HG03442 (cell line): ENCODE measurements at regions not wholly inside any gene's neighbourhood (a gene's known extent, or its start where the extent isn't known, plus 50 kb on each side); places are given as distances from the start of the nearest gene placed in this dataset.
"Not testable (repeated sequence)": the region's sequence is repeated elsewhere in the genome, so short reads cannot be mapped to it uniquely, and the experiment has no call there.

Experiments
- ATAC-seq: cut with Tn5 transposase; IDR thresholded peaks from one replicate; pipeline ENCODE4 v1.9.1; 2021; ENCODE audit warnings: mild to moderate bottlenecking, moderate library complexity; ENCODE audit not compliant: unreplicated experiment

DNA sequence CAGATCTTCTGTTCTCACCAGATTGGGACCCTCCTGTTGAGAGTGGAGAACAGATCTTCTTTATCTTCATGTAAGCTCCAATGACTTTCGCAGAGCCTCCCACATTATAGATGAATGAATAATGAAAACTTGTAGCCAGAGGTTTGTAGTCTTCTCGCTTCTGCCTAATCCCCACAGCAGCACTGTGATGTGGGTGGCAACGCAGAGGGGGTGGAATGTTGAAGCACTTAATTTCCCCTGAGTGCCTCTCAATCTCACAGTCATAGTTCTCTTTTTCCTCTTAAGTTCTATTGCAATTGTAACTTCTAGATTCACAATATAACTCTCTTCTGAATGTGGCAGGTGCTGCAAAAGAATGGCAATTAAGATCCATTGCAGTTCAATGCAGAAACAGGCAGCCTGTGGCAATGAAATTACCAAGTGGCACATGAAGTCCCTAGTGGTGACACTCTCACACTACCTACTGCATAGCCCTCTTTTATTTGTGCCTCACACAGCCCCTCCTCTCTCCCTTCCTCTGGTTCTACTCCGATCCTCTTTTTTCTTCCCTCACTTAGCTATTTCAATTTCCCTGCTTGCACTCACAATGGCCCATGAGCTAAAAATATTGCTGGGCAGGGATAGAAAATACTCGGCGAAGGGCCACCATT is 281.9 kb downstream of the UBE3D start:
- ATAC-seq: peak; percentile 58

DNA sequence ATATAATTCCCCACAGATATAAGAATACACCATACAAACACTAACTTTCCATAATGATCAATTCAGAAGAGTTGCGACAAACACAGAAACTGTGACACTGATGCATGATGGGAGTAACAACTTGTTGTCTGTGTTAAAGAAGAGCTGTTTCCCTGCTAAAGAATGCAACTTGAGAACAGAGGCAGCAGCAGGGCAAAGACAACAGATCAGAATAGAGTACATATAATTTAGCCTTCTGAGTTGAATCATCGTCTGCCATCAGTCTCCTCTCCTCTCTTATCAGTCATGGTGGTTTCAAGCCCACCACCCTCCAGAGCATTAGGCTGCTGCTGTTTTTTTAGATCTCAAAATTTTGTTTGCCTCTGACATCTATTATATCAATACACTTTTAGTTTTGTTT is 280.4 kb downstream of the UBE3D start:
- ATAC-seq: no peak

DNA sequence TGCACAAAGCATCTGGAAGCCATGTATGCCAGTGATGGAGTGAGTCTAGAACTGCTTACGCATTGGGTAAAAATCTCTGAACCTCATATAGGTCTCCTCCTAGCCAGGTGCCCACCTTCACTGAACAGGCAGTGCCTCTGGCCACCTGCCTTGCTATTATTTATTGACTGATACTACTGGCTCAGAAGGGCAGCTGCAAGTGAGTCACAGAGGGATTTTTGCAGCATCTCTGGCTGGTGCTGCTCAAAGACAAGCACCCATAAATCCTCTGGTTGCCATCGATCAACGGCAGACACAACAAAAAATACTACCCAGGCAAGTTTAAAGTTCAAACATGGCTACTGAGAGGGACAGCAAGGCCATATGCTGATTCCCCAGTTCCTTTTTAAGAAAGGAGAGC is 279.4 kb downstream of the UBE3D start:
- no peak for ATAC-seq

DNA sequence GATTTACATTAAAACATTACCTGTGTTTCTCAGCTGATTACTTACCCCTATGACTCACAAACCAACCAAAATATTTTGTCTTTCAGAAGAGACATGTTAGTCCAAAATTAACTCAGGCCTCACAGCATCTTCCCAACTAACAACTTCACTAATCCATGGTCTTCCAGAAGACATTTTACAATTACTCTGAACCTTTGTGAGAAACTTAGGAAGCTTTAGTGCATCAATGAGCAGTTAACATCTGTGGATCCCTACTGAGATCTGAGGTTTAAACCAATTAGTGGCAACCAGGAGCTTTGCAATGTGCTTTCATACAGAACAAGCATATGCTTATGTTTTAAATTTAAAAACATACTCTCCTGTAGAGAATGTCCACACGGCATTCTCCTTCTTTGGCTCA is 269.7 kb downstream of the UBE3D start:
- no peak for ATAC-seq

DNA sequence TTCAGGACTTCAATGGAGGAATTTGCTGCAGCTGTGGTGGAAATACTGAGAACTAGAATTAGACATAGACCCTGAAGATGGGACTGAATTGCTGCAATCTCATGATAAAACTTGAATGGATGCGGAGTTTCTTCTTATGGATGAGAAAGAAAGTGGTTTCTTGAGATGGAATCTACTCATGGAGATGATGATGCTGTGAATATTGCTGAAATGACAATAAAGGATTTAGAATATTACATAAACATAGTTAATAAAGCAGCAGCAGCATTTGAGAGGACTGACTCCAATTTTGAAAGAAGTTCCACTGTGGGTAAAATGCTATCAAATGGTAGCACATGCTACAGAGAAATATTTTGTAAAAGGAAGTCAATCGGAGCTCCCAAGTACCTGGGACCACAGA is 264.6 kb downstream of the UBE3D start:
- no peak for ATAC-seq

DNA sequence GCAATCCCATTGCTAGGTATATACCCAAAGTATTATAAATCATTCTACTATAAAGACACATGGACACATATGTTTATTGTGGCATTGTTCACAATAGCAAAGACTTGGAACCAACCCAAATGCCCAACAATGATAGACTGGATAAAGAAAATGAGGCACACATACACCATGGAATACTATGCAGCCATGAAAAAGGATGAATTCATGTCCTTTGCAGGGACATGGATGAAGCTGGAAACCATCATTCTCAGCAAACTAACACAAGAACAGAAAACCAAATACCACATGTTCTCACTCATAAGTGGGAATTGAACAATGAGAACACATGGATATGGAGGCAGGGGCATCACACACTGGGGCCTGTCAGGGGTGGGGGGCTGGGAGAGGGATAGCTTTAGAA is 249.4 kb downstream of the UBE3D start:
- ATAC-seq: not testable (repeated sequence)

DNA sequence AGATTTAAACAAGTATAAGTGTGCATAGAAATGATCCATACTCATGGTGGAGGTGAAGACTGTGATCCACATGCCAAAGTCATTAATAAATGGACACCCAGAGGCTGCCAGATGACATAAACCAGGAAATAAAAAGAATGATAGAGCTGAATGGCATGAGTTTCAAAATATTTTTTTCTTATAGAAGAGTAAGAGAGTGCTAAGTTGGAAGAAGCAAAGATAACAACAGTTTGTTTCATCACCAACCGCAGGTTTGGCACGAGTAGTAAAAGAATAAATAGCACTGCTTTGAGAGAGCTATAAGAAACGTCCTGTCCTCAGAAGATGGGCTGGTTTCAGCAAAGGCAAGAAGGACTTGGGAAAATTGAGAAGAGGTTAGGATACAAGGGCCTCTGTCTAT is 246.9 kb downstream of the UBE3D start:
- no peak for ATAC-seq

DNA sequence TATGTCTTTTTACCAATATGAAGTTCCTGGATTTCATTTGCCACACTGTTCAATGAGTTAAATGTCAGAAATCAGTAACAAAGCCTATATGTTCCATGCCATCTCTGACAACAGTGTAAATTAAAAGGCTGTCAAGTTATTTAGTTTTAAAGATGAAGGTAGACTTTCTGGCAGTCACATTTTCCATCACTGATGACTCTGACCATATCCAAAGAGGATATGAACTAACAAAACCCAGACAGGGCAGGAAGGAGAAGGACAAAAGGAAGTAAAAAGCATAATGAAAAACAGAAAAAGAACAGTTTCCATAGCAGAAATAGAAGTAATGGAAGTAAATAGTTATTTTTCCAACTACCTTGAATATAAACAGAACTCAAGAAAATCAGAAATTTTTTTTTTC is 242.3 kb downstream of the UBE3D start:
- ATAC-seq: no peak

DNA sequence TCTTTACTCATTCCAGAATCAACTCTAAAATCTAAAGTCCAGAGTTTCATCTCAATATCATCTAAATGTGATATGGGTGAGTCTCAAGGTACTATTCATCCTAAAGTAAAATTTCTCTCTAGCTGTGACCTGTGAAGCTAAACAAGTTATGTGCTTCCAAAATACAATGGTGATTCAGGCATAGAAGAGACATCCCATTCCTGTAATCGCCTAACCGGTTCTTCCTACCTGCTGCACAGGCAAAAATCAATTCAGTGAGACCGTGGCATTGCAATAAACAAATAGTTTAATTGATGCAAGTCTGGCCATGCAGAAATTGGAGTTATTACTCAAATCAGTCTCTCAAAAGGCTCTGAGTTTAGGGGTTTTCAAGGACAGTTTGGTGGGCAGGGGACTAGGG is 232.8 kb downstream of the UBE3D start:
- no peak for ATAC-seq

DNA sequence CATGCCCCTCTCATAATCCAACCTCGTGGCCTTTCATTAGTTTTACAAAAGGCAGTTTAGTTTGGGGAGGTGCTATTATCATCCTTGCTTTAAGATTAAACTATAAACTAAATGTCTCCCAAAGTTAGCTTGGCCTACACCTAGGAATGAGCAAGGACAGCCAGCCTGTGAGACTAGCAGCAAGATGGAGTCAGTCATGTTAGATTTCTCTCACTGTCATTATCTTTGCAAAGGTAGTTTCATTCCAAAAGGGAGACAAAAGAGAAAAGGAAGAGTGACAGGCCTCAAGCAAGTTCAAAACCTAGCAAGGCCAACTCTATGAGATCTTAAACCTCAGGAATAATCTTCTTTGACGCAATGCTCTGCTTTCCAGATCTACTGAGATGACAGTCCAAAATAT is 232.2 kb downstream of the UBE3D start:
- no peak for ATAC-seq

DNA sequence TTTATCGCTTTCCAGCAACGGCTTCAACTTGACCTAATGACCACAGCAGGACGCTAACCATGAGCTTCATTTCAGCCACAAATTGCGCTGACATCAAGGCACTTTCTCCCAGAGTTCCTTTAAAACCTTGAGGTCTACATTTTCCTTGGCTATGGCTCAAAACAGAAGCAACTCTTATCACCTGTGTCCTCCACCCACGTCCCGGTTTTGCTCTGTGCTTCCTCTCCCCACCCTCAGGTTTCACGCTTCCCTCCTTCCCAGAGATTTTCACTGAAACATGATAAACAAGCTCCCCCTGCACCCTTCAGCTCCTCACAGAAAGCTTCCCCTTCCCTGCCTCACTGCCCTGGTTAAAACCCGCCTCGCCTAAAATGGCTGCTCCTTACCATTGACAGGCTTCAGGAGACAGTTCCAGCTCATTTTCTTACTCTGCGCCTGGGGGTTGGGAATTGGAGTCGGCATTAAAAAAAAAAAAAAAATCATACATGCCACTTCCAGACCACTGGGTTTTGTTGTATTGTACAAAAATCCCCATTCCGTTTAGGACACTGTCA is 229.5 kb downstream of the UBE3D start:
- ATAC-seq: no peak

DNA sequence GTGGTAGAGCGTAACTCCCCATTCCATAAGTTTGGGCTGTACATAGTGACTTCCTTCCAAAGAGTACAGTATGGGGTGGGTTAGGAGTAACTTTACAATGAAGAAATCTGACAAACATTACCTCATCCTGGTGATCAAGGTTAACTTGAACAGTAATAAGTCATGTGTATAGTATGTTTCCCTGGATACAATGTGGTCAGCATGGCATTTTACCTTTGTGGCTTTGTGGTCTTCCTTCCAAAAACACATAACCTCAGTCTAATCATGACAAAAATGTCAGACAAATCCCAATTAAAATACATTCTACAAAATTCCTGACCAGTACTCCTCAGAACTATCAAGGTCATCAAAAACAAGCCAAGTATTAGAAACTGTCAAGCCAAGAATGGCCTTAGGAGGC is 225.1 kb downstream of the UBE3D start:
- ATAC-seq: no peak

DNA sequence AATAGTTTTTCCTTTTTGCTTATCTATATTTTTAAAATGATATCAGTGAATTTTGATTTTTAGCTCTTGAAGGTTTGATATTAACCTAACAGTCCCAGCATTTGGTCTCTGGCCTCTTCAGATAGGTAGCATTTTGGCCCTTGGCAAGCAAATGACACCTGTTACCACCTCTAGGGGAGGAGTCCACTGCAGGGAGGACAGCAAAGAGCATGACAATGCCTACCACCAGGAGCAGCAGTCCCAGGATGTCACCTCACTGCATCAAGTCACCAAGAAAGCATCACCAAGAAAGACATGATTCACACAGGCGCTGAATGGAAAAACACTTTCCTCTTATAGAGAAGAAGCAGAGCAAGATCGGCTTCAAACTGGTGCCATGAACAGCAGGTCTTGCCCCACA is 224.3 kb downstream of the UBE3D start:
- ATAC-seq: no peak
